K562 (cell line): ENCODE measurements at regions not wholly inside any gene's neighbourhood (a gene's known extent, or its start where the extent isn't known, plus 50 kb on each side); places are given as distances from the start of the nearest gene placed in this dataset.

Experiments used
- ATAC-seq: fragments of 200-7000 bp; cut with Tn5 transposase; 3 replicates; pipeline ENCODE4 v1.9.1; 2020; ENCODE audit warnings: moderate library complexity
- BruUV-seq: library from RNA; stranded (reverse); fragments of 400-500 nt; replicated peaks from 2 replicates; lab custom pipeline; 2021; lab: Mats Ljungman, UMichigan
- CTCF ChIA-PET: fragments of 300-600 bp; formaldehyde crosslinking; extraction: SDS; loops from one replicate; lab custom pipeline; 2021; ENCODE audit warnings: low intra/inter-chr PET ratio; lab: Yijun Ruan, JAX
- POLR2A ChIA-PET: fragments of 300-600, 350-650 bp; sonication (Branson Sonifier 250); formaldehyde crosslinking; extraction: SDS; loops from one replicate; lab custom pipeline; 2021; ENCODE audit warnings: antibody characterized with exemption, inconsistent platforms; lab: Yijun Ruan, JAX
- DNase-seq, 4 experiments: peaks; one replicate each; pipeline versions ENCODE4 v3.0.0 to v3.0.0-alpha.2; 2011 to 2018; ENCODE audit warnings: low spot score in 3 of 4, mixed read lengths in 3 of 4; ENCODE audit errors: extremely low read depth in 1 of 4
- FAIRE-seq: peaks from 2 replicates; lab custom pipeline; 2011; peaks lifted over from hg19 to GRCh38; lab: Jason Lieb, UNC
- H2AFZ ChIP-seq: 2 replicates; pipeline ENCODE4 v1.6.0; 2011; ENCODE audit warnings: low read depth, low read length, control low read depth, inconsistent platforms
- H3K27ac ChIP-seq: fragments of 200-600 bp; 3 replicates; pipeline ENCODE4 v1.8.0; 2011; ENCODE audit warnings: low read depth, mild to moderate bottlenecking, control low read depth, inconsistent platforms, low read length, moderate library complexity, mixed read lengths; ENCODE audit errors: extremely low read depth
- H3K27me3 ChIP-seq, 2 experiments: fragments of 300-600 bp in 1 of 2; 2 replicates in 1 of 2; 3 replicates in 1 of 2; pipeline versions ENCODE4 v1.6.0 to v1.8.0; 2011; ENCODE audit warnings: inconsistent platforms in 2 of 2, low read length in 2 of 2, mild to moderate bottlenecking in 1 of 2, mixed read lengths in 1 of 2, moderate library complexity in 1 of 2; ENCODE audit not compliant: control insufficient read depth in 2 of 2, insufficient read depth in 2 of 2
- H3K36me3 ChIP-seq: fragments of 300-600 bp; 3 replicates; pipeline ENCODE4 v1.8.0; 2011; ENCODE audit warnings: mild to moderate bottlenecking, low read length, inconsistent platforms; ENCODE audit not compliant: control insufficient read depth, insufficient read depth
- H3K4me1 ChIP-seq, 2 experiments: fragments of 200-600 bp in 1 of 2; replicated peaks in 1 of 2; 2 replicates in 1 of 2; 3 replicates in 1 of 2; pipeline versions ENCODE4 v1.5.1 to v1.8.0; 2011; ENCODE audit warnings: inconsistent platforms in 2 of 2, low read length in 2 of 2, mild to moderate bottlenecking in 1 of 2, mixed read lengths in 1 of 2, moderate library complexity in 1 of 2; ENCODE audit not compliant: control insufficient read depth in 2 of 2, insufficient read depth in 2 of 2
- H3K4me2 ChIP-seq: 2 replicates; pipeline ENCODE4 v1.6.1; 2011; ENCODE audit warnings: low read length, control low read depth, inconsistent platforms, mixed read lengths; ENCODE audit not compliant: insufficient read depth
- H3K4me3 ChIP-seq: fragments of 200-600 bp; sonication (generic), shearing (Covaris generic); 2 replicates; pipeline ENCODE4 v1.5.1; 2016; ENCODE audit warnings: control low read depth, inconsistent platforms
- H3K79me2 ChIP-seq: fragments of 200-600 bp; 3 replicates; pipeline ENCODE4 v1.8.0; 2011; ENCODE audit warnings: low read length, inconsistent platforms; ENCODE audit not compliant: control insufficient read depth, insufficient read depth
- H3K9ac ChIP-seq, 2 experiments: 2 replicates each; pipeline versions ENCODE4 v1.6.0 to v1.6.1; 2011; ENCODE audit warnings: low read depth in 2 of 2, low read length in 2 of 2, control low read depth in 1 of 2, inconsistent platforms in 1 of 2, mild to moderate bottlenecking in 1 of 2, mixed read lengths in 1 of 2; ENCODE audit not compliant: insufficient read depth in 1 of 2
- H3K9me1 ChIP-seq: one replicate; pipeline ENCODE4 v1.6.0; 2011; ENCODE audit warnings: inconsistent platforms, mild to moderate bottlenecking, low read length, moderate library complexity; ENCODE audit not compliant: control insufficient read depth, insufficient read depth
- H3K9me3 ChIP-seq: replicated peaks from 2 replicates; pipeline ENCODE4 v1.5.1; 2011; ENCODE audit warnings: low read depth, low read length, inconsistent platforms; ENCODE audit not compliant: control insufficient read depth, insufficient read depth
- H4K20me1 ChIP-seq: replicated peaks from 2 replicates; pipeline ENCODE4 v1.6.1; 2011; ENCODE audit warnings: low read length, inconsistent platforms, mixed read lengths; ENCODE audit not compliant: control insufficient read depth, insufficient read depth
- ADNP ChIP-seq: fragments of 200-800 bp; sonication (Bioruptor generic); IDR thresholded peaks from 2 replicates; pipeline ENCODE4 v1.6.1; 2016; ENCODE audit warnings: missing genetic modification characterization, missing compliant biosample characterization
- FOXJ2 ChIP-seq: fragments of 200-800 bp; sonication (Bioruptor generic); IDR thresholded peaks from 2 replicates; pipeline ENCODE4 v1.6.1; 2016; ENCODE audit warnings: missing genetic modification characterization, missing compliant biosample characterization
- FOXP1 ChIP-seq: sonication (generic); formaldehyde crosslinking; IDR thresholded peaks from 2 replicates; pipeline ENCODE4 v1.8.0; 2022; ENCODE audit warnings: mild to moderate bottlenecking, missing genetic modification reagents
- GABPB1 ChIP-seq: sonication (generic); formaldehyde crosslinking; IDR thresholded peaks from 2 replicates; pipeline ENCODE4 v1.8.0; 2022; ENCODE audit warnings: mild to moderate bottlenecking, missing genetic modification reagents
- HDAC2 ChIP-seq: fragments of 450-650 bp; IDR thresholded peaks from 2 replicates; pipeline ENCODE4 v1.6.1; 2016; ENCODE audit warnings: mild to moderate bottlenecking
- KAT8 ChIP-seq: fragments of 450-650 bp; IDR thresholded peaks from 2 replicates; pipeline ENCODE4 v1.6.1; 2016; ENCODE audit warnings: low read depth, mild to moderate bottlenecking
- RHOXF2B ChIP-seq: fragments of 250-450 bp; sonication (Bioruptor Pico); conservative IDR thresholded peaks from 2 replicates; pipeline ENCODE4 v1.5.1; 2021
- WGBS: fragments of 100-300 bp; shearing (Covaris generic); methylation state at CpG from one replicate; pipeline ENCODE4 v1.1.6; 2016; ENCODE audit warnings: low coverage, mixed read lengths; ENCODE audit not compliant: insufficient coverage; ENCODE audit errors: missing lambda C conversion rate; 5-methylcytosine and 5-hydroxymethylcytosine counted together
- in situ Hi-C: fragments of 300-500 bp; cut with MboI; formaldehyde crosslinking; loops from 4 replicates; pipeline ENCODE4 v1.15.0; 2018; ENCODE audit warnings: inconsistent platforms, mixed read lengths
- intact Hi-C: fragments of 100-400 bp; cut with micrococcal nuclease; formaldehyde crosslinking; loops from 2 replicates; pipeline ENCODE4 v1.14.2; 2022
- TF ChIP-seq, protein P1 (sequence below): fragments of 450-650 bp; conservative IDR thresholded peaks from 2 replicates; pipeline ENCODE4 v1.6.1; 2016; ENCODE audit warnings: missing genetic modification characterization, low read depth, mild to moderate bottlenecking, missing compliant biosample characterization, moderate library complexity
- TF ChIP-seq, protein P2 (sequence below): fragments of 250-450 bp; sonication (Bioruptor Pico); IDR thresholded peaks from 2 replicates; pipeline ENCODE4 v1.8.0; 2022; ENCODE audit warnings: moderate library complexity, mild to moderate bottlenecking, inconsistent platforms

DNA sequence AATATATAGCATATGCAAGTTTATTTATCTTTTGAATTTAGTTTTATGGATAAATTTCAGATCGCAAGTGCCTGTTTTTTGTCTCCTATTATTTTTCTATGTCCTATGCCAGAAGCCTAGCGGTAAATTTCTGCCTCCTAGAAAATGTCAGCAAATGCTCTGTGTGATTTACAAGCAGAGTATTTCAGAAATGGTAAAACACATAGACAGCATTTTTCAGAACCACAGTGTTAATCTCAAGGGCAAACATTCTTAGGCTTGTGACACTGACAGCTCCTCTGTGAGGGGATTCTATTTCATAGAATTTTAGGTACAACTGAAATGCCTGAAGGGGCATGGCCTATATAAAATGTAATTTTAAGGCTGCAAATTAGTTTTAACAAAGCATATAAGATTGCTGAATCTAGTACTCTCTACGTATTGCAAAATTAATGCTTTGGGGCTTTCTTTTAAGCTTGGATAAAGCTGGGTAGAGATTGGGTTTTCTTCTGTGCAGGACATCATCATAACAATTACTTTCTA is 89.9 kb upstream of the PTCHD4 start:
- H3K4me1 ChIP-seq: no peaks in the 10 kb centered on the region
- H2AFZ ChIP-seq: no peak overlapping the region
- no TSS peak for BruUV-seq
- H3K79me2 ChIP-seq: no peaks in the 10 kb centered on the region
- H3K9me3 ChIP-seq: no peaks in the 10 kb centered on the region; the same call in 1 of the 2 replicates
- no peak overlapping the region for H3K27ac ChIP-seq
- CTCF ChIA-PET: no interaction called here
- POLR2A ChIA-PET: interaction anchor here (0.5 to 0.6 kb wide), 2 partner anchors 29 to 31 kb away, joined by 3 to 4 read pairs; no protein-coding TSS in a partner anchor
- no peaks in the 10 kb centered on the region for H3K9me1 ChIP-seq
- TF ChIP-seq, protein P1, sequence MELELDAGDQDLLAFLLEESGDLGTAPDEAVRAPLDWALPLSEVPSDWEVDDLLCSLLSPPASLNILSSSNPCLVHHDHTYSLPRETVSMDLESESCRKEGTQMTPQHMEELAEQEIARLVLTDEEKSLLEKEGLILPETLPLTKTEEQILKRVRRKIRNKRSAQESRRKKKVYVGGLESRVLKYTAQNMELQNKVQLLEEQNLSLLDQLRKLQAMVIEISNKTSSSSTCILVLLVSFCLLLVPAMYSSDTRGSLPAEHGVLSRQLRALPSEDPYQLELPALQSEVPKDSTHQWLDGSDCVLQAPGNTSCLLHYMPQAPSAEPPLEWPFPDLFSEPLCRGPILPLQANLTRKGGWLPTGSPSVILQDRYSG (tag): no peak
- TF ChIP-seq FOXP1 (CRISPR knock-in tag) (no peak), ADNP (tag) (no peak), HDAC2 (no peak), KAT8 (no peak), FOXJ2 (tag) (no peak), GABPB1 (CRISPR knock-in tag) (no peak), RHOXF2B (CRISPR knock-in tag) (no peak)
- TF ChIP-seq, protein P2, sequence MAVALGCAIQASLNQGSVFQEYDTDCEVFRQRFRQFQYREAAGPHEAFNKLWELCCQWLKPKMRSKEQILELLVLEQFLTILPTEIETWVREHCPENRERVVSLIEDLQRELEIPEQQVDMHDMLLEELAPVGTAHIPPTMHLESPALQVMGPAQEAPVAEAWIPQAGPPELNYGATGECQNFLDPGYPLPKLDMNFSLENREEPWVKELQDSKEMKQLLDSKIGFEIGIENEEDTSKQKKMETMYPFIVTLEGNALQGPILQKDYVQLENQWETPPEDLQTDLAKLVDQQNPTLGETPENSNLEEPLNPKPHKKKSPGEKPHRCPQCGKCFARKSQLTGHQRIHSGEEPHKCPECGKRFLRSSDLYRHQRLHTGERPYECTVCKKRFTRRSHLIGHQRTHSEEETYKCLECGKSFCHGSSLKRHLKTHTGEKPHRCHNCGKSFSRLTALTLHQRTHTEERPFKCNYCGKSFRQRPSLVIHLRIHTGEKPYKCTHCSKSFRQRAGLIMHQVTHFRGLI (CRISPR knock-in tag): no peak
- TF ChIP-seq, all 486 proteins: peak for 0
- Histone ChIP-seq H3K4me2 (no peak overlapping the region), H4K20me1 (no peaks in the 10 kb centered on the region), H3K36me3 (no peaks in the 10 kb centered on the region), H3K9ac (no peak overlapping the region), H3K27me3 (no peaks in the 10 kb centered on the region), H3K4me3 (no peak overlapping the region)
- intact Hi-C loops (no loop called here), in situ Hi-C loops (no loop called here)
- 3% methylated on average over 3 of the region's 3 CpGs for WGBS
- DNase-seq (no peak), ATAC-seq (no peak), FAIRE-seq (no peak)
